Neural progenitor cell (in vitro differentiated cells): ENCODE measurements at regions not wholly inside any gene's neighbourhood (a gene's known extent, or its start where the extent isn't known, plus 50 kb on each side); places are given as distances from the start of the nearest gene placed in this dataset.

Experiments
- CTCF ChIP-seq: fragments of 200-600 bp; sonication (generic); IDR thresholded peaks from 2 replicates; pipeline ENCODE4 v1.5.1; 2017; ENCODE audit warnings: antibody characterized with exemption, mild to moderate bottlenecking
- EZH2 ChIP-seq: fragments of 200-600 bp; sonication (generic); IDR thresholded peaks from 2 replicates; pipeline ENCODE4 v1.6.1; 2017; ENCODE audit warnings: antibody characterized with exemption, mild to moderate bottlenecking, moderate library complexity
- EZH2phosphoT487 ChIP-seq: fragments of 200-600 bp; sonication (generic); IDR thresholded peaks from 2 replicates; pipeline ENCODE4 v1.6.1; 2017; ENCODE audit warnings: antibody characterized with exemption

- TF ChIP-seq CTCF (no peak), EZH2 (no peak), EZH2phosphoT487 (no peak)
Measured at GRCh38 chr10:78811174-78811573, 257.6 kb upstream of the ZMIZ1 start.
